ENCODE measurements at regions not wholly inside any gene's neighbourhood (a gene's known extent, or its start where the extent isn't known, plus 50 kb on each side); places are given as distances from the start of the nearest gene placed in this dataset.

DNA sequence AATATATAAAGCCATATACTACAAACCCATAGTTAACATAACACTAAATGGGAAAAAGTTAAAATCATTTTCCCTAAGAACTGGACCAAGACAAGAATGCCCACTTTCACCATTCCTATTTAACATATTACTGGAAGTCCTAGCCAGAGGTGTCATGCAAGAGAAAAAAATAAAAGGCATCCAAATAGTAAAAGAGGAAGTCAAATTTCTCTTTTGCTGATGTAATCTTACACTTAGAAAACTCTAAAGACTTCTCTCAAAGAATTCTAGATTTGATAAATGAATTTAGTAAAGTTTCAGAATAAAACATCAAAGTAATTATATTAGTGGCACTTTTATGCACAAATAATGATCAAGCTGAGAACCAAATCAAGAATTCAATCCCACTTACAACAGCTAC is 678.9 kb upstream of the SLITRK5 start:
- H3K4me3 Mint-ChIP-seq: no peak overlapping the region
- no peak overlapping the region for H3K27ac Mint-ChIP-seq
- CTCF ChIA-PET: no interaction called here
- no peak for DNase-seq (ENCODE audit: low spot score)
- H3K9me3 Mint-ChIP-seq: peaks cover 9% of the 10 kb centered on the region
- ATAC-seq: no peak
- H3K27me3 Mint-ChIP-seq (ENCODE audit: low read depth): no peaks in the 10 kb centered on the region
- peaks cover 7% of the 10 kb centered on the region for H3K4me1 Mint-ChIP-seq
- POLR2A ChIA-PET: no interaction called here
- TF ChIP-seq EMX1 (CRISPR knock-in tag; IDR thresholded peaks at IDR 0.05) (no peak), NR2C2 (CRISPR knock-in tag; IDR thresholded peaks at IDR 0.05) (no peak), FOXK1 (CRISPR knock-in tag; IDR thresholded peaks at IDR 0.05) (no peak), ZBTB21 (CRISPR knock-in tag; IDR thresholded peaks at IDR 0.05; ENCODE audit: borderline replicate concordance) (no peak), ATF1 (CRISPR knock-in tag; IDR thresholded peaks at IDR 0.05) (no peak), ZNF396 (CRISPR knock-in tag; IDR thresholded peaks at IDR 0.05; ENCODE audit: borderline replicate concordance) (no peak), IRF2 (CRISPR knock-in tag; IDR thresholded peaks at IDR 0.05; ENCODE audit: borderline replicate concordance, low read depth) (no peak), TP53 (CRISPR knock-in tag; IDR thresholded peaks at IDR 0.05) (no peak), JUN (CRISPR knock-in tag; IDR thresholded peaks at IDR 0.05) (no peak), NR1H2 (CRISPR knock-in tag; IDR thresholded peaks at IDR 0.05) (no peak), TEAD1 (CRISPR knock-in tag; IDR thresholded peaks at IDR 0.05) (no peak), CREB1 (CRISPR knock-in tag; IDR thresholded peaks at IDR 0.05) (no peak), CREM (CRISPR knock-in tag; IDR thresholded peaks at IDR 0.05) (no peak), SMAD3 (CRISPR knock-in tag; IDR thresholded peaks at IDR 0.05; ENCODE audit: borderline replicate concordance) (no peak), ZNF423 (CRISPR knock-in tag; IDR thresholded peaks at IDR 0.05) (no peak)
- TF ChIP-seq, protein P1, sequence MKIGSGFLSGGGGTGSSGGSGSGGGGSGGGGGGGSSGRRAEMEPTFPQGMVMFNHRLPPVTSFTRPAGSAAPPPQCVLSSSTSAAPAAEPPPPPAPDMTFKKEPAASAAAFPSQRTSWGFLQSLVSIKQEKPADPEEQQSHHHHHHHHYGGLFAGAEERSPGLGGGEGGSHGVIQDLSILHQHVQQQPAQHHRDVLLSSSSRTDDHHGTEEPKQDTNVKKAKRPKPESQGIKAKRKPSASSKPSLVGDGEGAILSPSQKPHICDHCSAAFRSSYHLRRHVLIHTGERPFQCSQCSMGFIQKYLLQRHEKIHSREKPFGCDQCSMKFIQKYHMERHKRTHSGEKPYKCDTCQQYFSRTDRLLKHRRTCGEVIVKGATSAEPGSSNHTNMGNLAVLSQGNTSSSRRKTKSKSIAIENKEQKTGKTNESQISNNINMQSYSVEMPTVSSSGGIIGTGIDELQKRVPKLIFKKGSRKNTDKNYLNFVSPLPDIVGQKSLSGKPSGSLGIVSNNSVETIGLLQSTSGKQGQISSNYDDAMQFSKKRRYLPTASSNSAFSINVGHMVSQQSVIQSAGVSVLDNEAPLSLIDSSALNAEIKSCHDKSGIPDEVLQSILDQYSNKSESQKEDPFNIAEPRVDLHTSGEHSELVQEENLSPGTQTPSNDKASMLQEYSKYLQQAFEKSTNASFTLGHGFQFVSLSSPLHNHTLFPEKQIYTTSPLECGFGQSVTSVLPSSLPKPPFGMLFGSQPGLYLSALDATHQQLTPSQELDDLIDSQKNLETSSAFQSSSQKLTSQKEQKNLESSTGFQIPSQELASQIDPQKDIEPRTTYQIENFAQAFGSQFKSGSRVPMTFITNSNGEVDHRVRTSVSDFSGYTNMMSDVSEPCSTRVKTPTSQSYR (CRISPR knock-in tag; IDR thresholded peaks at IDR 0.05): no peak
- TF ChIP-seq, protein P2, sequence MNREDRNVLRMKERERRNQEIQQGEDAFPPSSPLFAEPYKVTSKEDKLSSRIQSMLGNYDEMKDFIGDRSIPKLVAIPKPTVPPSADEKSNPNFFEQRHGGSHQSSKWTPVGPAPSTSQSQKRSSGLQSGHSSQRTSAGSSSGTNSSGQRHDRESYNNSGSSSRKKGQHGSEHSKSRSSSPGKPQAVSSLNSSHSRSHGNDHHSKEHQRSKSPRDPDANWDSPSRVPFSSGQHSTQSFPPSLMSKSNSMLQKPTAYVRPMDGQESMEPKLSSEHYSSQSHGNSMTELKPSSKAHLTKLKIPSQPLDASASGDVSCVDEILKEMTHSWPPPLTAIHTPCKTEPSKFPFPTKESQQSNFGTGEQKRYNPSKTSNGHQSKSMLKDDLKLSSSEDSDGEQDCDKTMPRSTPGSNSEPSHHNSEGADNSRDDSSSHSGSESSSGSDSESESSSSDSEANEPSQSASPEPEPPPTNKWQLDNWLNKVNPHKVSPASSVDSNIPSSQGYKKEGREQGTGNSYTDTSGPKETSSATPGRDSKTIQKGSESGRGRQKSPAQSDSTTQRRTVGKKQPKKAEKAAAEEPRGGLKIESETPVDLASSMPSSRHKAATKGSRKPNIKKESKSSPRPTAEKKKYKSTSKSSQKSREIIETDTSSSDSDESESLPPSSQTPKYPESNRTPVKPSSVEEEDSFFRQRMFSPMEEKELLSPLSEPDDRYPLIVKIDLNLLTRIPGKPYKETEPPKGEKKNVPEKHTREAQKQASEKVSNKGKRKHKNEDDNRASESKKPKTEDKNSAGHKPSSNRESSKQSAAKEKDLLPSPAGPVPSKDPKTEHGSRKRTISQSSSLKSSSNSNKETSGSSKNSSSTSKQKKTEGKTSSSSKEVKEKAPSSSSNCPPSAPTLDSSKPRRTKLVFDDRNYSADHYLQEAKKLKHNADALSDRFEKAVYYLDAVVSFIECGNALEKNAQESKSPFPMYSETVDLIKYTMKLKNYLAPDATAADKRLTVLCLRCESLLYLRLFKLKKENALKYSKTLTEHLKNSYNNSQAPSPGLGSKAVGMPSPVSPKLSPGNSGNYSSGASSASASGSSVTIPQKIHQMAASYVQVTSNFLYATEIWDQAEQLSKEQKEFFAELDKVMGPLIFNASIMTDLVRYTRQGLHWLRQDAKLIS (CRISPR knock-in tag; IDR thresholded peaks at IDR 0.05; ENCODE audit: borderline replicate concordance): no peak
- TF ChIP-seq, protein P3, sequence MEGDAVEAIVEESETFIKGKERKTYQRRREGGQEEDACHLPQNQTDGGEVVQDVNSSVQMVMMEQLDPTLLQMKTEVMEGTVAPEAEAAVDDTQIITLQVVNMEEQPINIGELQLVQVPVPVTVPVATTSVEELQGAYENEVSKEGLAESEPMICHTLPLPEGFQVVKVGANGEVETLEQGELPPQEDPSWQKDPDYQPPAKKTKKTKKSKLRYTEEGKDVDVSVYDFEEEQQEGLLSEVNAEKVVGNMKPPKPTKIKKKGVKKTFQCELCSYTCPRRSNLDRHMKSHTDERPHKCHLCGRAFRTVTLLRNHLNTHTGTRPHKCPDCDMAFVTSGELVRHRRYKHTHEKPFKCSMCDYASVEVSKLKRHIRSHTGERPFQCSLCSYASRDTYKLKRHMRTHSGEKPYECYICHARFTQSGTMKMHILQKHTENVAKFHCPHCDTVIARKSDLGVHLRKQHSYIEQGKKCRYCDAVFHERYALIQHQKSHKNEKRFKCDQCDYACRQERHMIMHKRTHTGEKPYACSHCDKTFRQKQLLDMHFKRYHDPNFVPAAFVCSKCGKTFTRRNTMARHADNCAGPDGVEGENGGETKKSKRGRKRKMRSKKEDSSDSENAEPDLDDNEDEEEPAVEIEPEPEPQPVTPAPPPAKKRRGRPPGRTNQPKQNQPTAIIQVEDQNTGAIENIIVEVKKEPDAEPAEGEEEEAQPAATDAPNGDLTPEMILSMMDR (IDR thresholded peaks at IDR 0.05): no peak
- TF ChIP-seq, protein P4, sequence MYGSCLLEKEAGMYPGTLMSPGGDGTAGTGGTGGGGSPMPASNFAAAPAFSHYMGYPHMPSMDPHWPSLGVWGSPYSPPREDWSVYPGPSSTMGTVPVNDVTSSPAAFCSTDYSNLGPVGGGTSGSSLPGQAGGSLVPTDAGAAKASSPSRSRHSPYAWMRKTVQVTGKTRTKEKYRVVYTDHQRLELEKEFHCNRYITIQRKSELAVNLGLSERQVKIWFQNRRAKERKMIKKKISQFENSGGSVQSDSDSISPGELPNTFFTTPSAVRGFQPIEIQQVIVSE (CRISPR knock-in tag; IDR thresholded peaks at IDR 0.05; ENCODE audit: borderline replicate concordance): no peak
- TF ChIP-seq, protein P5, sequence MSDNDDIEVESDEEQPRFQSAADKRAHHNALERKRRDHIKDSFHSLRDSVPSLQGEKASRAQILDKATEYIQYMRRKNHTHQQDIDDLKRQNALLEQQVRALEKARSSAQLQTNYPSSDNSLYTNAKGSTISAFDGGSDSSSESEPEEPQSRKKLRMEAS (CRISPR knock-in tag; IDR thresholded peaks at IDR 0.05): no peak
- no peaks in the 10 kb centered on the region for H3K36me3 Mint-ChIP-seq

All from WTC11 (cell line).